ENCODE measurements at regions not wholly inside any gene's neighbourhood (a gene's known extent, or its start where the extent isn't known, plus 50 kb on each side); places are given as distances from the start of the nearest gene placed in this dataset.

DNA sequence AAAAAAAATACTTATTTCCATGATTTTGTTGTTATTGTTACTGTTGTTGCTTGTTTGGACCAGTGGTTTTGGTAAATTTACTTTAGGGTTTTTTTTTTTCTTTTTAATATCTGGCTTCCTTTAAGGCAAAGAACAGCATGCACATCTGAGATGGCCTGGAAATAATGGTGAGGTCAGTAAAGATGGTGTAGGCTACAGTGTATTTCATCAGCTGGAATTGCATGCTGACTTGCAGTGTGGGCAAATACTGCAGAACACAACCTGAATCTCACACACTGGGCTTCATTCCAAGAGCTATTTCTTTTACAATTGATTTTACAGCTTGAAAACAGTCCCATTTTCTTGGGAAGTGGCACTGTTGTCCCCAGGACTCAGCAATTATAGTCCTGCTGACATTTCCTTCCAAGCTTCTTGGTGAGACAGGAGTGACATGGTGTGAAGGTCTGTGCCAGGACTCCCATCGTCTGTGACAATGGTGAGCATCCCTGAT is 376.1 kb upstream of the SOX11 start:
- DNase-seq: no peak

DNA sequence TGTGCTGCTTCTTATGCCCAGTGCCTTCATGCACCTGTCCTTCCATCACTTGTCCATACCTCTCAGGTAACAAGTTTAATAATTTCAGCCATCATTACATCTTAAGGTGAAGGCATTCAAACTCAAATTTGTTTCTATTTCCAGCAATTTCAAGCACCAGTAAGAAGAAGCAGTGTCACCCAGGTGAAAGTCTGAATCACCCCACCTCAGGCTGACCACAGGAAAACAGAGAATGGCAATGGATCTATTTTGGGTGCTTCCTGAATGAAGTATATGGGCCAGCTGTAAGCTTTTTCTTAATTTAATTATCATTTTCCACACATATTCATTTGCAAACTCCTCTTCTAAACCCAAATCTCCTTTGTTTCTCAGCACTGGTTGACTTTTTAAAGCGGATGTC is 372.7 kb upstream of the SOX11 start:
- no peak for DNase-seq

DNA sequence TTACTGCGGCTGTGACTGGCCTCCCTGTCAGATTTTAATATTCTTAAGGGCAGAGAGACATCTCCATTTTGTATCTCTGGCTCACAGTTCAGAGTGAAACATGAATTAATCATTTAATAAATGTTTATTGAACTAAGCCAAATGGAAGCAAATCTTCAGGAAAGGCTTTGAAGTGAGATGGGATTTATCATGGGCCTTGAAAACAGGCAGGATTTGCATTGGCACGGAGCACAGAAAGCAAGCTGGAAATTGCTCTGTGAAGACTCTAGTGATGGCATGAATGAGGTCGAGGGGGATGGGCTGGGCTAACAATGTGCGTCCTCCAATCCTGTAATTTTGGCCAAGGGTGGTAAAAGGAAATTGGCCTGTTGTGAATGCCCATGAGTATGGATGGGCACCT is 369.8 kb upstream of the SOX11 start:
- DNase-seq: no peak

DNA sequence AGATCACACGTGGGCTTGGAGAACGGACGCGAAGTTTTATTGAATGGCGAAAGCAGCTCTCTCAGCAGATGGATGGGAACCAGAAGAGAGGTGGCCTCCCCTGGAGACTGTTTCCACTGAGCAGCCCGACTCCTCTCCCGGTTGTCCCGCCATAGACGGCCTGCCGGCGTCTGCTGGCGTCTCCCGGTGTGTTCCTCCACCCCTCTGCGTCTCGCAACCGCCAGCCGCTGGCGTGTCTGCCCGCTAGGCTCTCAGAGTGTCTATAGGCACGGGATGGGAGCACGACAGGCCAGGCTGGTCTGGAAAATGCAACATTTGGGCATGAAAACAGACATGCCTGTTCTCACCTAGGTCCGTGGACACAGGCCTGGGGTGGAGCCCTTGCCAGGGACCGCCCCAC is 366.7 kb upstream of the SOX11 start:
- DNase-seq: no peak

DNA sequence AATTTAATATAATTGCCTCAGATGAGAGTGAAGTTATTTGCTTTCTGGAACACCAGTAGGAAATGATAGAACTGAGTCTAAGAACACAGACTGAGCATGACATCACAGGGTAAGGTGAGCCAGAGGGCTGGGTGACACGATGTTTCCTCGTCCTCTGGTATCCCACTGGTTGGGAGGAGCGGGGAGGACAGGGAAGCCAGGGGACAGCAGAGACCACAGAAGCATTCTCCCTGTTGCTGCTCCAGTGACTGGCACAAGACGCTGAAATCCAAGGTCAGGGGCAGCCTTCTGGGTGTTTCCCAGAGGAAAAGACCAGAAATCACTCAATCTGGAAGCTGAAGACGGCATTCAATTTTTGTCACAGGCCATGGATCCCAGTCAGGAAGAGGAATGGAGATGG is 363.4 kb upstream of the SOX11 start:
- DNase-seq: no peak

DNA sequence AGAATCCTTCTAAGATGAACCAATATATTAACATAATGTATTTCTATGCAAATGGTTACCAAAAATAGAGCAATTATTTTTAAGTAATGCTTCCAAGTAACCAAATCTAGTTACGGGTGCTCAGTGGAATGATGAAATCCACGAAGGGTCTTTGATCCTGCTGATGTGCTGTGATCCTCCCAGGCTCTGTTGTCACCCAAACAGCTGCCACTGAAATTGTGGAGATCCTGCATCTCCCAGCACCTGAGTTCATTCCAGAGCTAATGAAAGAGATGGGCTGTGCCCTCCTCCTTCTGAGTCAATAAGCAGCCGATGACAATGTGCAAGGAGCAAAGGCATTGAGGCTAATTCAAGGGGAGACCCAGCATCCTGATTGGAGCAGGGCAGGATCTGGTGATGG is 362.4 kb upstream of the SOX11 start:
- DNase-seq: no peak

DNA sequence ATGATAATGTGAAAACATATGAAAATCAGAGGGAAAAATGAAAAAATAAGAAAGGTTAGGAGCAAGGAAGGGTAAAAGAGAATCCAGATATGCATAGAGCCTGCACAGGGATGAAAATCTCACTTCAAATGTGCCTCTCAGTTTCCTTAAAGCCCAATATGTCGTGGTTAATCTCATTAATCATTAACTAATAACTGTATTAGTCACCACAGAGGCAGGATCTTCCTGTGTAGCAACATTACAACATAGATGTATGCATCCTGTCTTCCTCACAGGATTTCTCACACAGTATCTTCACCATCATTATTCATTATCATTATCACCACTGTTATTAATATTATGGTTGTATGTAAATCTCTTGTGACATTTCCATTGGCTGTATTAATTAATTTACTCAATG is 361.2 kb upstream of the SOX11 start:
- no peak for DNase-seq

DNA sequence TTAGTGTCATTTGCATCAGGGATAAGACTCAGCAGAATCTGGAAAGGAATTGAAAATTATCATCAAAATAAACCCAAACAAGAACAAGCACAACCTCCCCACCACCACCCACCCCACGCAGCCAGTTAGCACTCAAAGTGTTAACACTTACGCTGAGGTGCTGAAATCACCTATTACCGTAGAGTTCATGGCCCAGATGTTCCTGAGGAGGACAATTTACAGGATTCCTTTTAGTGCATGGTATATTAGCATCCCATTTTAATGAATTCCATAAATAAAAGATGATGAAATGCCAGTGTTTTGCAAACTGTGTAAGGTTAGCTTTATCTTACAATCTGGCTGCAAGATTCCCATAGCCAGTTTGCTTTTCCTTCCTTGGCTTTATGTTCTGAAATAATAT is 359.3 kb upstream of the SOX11 start:
- no peak for DNase-seq

DNA sequence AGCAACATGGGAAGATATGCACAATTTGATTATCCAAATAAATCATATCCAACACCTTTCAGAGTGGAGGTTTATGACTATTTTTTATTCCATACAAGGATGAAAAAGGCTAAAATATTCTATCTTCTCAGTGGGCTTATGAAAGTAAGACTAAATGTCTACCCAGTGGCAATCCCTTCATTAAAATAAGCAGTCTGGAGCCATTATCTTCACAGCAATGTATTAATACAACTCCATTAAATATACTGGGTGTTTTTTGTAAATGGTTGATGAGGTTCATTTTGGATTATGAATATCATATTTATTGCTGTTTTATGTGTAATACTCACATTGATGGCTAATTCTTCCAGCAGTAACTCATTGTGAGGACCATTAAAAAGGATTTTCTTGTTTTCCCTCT is 352.7 kb upstream of the SOX11 start:
- no peak for DNase-seq

DNA sequence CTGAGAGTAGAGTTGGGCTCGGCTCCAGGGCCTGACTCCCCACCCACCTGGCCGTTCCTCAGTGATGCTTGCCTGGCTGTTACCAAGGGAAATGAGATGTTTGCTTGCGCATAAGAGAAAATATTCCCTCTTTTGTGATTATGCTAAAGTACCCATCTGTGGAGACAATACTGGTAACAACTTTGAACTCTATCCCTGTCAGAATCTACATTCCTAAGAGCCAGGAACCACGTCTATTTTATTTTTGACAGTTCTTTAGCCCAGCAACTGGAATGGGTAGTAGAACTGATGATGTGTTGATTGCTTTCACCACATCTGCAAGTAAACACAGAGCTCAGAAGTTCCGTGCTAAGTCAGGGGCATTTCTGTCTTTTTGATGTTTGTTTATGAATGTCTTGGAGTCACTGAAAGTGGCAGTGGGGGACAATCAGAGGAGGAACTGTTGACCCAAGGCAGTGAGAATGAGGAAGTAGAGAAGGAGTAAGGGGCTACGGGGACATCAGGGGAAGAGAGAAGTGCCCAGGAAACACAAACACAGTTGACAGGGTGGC is 348.3 kb upstream of the SOX11 start:
- no peak for DNase-seq

DNA sequence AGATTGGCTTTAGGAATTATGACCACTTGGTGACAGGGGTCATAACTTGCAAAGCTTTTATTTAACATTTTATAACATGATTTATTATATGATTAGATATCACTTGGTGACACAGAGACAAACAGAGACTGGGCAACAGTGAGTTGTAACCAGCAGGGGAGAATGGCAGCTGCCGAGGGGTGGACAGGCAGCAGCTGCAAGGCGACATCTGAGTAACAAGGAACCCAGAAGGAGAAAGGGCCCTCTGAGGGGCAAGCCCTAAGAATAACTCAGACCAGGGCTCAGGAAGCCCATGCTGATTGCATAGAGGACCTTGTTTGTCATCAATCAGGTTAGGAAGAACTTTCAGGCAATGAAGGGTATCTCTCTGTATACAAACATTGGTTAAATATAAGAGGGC is 339.9 kb upstream of the SOX11 start:
- no peak for DNase-seq

DNA sequence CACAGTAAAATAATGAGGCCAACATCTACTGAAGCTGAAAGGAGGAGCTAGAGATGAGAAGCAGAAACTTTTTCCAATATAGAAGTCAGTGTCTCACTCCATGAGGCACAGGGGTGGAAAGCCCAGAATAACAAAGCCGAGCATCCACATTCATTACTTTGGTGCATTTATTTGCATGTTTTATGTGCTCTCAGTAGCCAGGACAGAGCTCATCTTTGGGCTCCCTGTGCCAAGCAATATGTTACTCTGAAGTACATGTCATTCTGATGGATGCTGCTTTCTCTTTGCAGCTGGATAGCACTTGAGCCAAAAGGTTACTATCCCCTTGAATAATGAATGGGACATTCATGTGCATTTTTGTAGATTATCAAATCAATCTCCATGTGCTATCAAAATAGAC is 338.6 kb upstream of the SOX11 start:
- DNase-seq: no peak

DNA sequence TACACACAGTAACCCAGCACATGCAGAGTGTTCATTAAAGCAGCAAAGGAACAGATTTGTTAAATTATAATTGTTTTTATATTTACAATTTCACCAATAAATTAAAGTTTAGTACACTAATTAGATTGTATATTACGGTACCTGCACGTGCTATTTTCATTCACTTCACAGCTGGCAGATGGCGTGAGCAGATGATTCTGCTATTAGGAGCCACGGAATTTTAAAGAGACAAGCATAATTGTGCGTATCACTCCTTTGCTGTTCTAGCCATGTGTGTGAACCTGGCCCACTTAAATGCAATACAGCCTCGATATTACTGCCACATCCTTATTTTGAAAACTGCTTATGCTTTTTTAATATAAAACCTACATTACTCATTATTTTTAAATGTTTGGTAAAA is 332.8 kb upstream of the SOX11 start:
- no peak for DNase-seq

DNA sequence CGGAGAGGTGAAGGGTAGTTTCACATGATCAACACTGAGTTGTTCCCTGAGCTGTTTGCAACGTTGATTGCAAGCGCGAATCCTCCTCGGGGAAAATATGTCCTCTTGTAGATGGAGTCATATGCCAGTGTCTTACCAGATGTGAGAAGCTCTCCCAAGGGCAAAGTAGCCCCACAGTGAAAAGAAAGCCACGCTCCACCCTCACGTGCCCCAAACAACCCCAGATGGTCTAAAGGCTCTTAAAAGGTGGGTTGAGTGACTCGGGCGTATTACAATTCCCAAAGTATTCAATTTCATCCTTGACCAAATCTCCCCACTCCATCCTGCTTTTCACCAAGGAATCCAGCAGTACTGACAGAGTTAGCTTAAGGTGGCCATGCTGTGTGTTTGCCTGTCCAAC is 332.1 kb upstream of the SOX11 start:
- DNase-seq: no peak

DNA sequence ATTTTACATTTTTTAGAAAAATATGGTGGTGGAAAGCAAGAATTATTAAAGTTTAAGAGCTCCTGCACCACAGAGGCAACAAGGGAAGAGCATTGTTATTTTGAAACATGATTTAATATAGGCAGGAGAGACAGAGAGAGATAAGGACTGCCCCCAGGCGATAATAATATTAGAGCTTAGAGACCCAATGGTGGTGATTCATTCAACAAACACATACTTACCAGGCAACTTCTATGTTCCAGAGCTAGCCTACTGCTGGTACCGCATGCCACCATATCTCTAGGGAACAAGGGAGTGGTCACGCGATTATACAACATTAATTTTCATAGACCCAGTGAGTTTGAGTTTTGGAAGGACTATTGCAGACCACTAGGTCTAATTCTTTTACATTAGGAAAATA is 327.8 kb upstream of the SOX11 start:
- no peak for DNase-seq

DNA sequence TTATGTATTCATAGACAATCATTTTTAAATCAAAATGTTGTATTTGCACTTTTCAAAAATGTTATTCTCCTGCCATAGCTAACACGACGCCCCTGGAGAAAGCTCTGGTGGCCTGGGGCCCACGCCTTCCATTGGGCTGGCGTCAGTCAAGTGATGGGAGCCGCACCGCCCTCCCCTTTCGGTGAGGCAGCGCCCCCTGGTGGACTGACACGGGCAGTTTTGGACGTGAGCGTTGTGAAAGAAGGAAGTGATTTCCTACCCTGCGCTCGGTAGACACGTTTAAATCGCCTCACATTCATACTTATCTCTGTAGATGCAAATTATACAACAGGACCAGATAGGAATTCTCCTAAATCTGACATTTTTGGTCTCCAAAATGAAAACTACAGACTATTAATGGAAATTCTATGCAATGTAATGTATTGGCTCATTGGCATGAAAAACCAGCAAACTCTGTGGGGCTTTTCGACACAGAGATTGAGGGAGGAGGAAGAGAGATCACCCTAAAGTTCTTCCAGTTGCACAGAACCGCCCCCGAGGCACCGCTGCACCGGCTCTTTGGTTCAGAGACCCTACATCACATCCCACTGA is 326.2 kb upstream of the SOX11 start:
- DNase-seq: peak in 1 of 2 experiments; percentile 31

DNA sequence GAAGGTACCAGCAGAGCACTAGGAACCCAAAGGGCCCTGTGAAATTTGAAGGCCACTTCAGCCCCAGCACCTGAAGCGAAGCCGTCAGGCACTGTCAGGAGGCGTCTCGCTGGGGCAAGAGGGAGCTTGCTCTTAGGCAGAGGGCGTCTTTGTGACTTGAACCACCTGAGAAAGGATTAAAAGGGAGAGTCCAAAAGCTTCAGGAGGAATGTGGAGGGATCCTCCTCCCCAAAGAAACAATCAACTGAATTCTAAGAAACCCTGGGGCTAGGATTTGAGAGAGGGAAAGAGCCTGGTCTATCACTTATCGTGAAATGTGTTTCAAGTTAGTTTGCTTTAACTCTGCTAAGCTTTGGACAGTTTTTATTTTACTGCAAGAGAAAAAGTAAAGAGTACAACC is 324.9 kb upstream of the SOX11 start:
- DNase-seq: no peak

DNA sequence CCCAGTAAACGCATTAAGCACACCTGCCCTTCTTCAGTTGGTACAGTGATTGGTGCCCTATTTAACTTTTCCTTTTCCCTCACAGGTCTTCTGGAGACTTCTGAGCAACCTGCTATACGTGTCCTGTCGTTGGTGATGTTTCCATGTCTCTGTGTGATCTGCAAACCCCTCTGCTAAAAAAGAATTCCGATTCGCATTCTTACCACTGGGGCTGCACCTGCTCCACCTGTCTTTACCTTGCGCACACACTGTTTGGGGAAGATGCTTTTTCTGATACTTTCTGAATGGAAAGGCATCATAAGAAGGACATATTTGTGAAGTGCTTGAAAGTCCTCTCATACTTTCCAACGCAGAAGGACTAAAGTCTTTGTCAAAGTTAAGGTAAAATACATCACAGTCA is 323.9 kb upstream of the SOX11 start:
- DNase-seq: no peak

DNA sequence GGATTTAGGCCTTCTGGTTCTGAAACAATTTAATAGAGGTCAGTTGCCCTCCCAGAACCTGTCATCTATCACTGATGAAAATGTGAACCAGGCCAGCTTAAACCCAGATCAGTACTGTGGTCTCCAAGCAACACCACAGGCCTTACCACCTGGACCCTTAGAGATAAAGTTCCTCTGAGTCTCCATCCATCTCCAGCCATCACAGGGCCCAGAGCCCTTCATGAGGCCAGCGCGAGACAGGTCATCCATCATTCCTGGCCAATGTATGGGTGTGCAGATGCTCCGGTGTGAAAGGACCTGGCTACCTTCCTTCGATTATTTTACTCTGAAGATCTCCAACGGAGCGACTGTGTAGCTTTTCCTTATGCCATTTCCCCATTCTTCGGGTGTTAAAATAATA is 322.7 kb upstream of the SOX11 start:
- no peak for DNase-seq

DNA sequence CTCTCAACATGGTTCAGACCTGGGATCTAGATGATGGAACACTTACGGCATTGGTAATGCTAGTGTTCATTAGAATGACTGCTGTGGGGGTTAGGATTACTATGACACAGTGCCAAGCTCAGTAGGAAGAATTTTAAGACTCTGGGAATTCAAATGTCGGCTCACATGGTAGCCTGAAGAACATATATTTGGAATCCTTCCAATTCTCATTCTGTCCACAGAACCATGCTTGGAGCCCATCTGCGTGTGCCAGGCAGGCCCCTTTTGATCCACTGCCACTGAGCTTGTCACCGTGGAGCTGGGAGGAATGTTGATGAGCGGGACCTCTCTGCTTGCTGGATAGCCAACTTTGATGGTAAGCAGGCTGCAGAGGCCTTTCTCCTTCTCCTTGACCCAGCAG is 322.0 kb upstream of the SOX11 start:
- DNase-seq: no peak

DNA sequence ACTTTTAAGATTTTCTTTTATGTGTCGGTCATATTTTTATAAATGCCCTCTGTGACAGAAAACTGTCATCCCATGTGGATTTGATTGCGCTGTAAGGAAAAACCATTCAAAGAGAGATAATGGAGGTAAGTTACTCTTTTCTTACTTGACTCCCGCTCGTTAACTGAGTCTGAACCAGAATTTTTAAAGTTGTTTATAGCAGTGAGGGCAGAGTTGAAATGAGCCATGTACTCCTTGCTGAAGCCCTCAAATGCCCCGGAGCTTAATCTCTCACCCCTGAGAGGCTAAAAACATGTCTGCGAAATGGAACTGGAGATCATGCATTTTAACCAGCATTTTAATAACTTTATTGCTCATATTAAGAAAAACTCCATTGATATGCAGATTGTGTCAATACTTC is 320.0 kb upstream of the SOX11 start:
- no peak for DNase-seq

DNA sequence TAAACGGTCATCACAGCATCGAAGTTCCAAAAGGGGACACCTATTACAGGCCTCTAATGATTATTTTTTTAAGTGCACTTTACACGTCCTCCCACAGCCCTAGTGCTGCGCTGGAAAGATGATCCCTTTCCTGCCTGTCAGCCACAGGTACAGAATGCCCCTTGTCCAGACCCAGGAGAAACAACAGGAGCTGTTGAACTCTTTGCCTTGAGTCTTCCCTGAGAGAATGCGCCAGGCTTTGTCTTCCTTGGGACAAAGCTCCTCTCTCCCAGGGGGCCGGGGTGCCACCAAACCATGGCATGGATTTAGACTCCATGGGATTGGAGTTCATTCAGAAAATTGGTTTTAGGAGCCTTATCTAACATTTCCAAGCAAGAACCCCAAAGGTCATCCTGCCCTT is 319.0 kb upstream of the SOX11 start:
- no peak for DNase-seq

DNA sequence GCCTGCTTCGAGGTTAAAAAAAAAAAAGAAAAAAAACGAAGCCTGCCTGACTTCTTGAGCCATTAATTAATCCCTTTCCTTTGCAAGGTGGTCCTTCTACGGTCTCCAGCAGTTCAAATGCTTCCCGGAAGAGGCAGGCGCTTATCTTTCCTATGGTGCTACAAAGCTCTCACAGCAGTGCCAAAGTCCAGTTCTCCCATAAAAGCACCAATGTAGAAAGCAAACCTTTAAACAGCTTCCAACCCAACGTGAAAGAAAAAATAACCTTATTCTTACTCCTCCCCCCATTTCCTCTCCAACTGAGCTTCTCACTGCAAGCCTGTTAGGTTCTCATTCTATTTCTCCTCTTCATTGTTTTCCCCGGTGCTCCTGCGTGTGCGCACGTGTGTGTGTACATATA is 317.4 kb upstream of the SOX11 start:
- DNase-seq: no peak

DNA sequence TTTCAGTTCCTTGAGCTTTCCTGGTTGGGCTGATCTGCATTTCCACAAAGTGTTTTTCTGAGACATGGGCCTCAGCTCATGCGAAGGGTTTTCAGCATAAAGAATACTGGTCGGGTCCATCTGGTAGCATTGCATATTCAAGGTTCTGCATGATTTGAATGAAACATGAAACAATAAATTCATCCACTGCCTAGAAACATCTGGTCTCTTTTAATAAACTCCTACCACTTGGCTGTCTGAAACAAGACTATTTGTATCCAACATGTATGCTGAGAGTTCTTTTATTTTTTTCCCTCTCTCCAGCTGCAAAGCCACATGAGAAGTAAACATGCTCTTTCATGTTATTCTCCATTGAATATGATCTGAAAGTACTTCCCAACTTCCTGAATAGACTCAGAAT is 314.9 kb upstream of the SOX11 start:
- no peak for DNase-seq

DNA sequence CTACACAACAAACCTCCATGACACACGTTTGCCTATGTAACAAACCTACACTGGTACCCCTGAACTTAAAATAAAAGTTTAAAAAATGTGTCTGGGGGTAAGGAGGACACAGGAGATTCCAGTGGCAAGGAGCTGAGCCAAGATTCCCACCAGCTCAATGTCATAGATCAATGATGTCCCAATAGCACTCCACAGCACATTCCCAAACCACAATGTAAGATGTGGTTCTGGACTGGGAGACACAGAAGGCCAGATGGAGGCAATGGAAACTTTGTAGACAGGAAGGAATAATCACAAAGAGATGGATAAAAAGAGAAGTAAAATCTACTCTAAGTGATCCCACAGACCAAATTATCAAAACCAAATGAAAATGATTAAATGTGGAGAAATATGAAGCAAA is 312.4 kb upstream of the SOX11 start:
- no peak for DNase-seq

DNA sequence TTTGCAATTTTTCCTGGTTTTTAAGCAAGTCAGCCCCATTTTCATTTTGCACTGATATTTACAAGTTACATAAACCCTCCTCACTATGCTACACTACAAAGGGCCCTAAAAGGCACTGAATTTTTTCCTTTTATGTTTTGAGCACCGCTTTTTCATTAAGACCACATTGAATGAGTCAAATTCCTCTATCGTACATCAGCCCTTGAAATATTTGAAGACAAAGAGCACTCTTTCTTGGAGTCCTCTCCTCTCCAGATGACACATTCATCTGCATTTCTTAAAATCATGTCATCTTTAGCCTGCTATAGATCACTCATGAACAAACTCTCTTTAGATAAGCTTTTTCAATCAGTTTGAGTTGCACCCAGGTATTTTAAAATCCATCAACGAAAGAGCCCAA is 306.6 kb upstream of the SOX11 start:
- DNase-seq: no peak
